NT2/D1 (cell line): ENCODE measurements at regions not wholly inside any gene's neighbourhood (a gene's known extent, or its start where the extent isn't known, plus 50 kb on each side); places are given as distances from the start of the nearest gene placed in this dataset.
A peak's percentile ranks its signal among the peaks of the same experiment; 100 is the strongest.

ENCODE experiments used
- DNase-seq: peaks from one replicate; pipeline ENCODE4 v3.0.0-alpha.2; 2011; ENCODE audit warnings: low read depth, low spot score
- H3K27me3 ChIP-seq: 2 replicates; pipeline ENCODE4 v1.6.0; 2011; ENCODE audit warnings: mild to moderate bottlenecking; ENCODE audit not compliant: insufficient read length, insufficient read depth
- H3K36me3 ChIP-seq: 2 replicates; pipeline ENCODE4 v1.6.1; 2011; ENCODE audit warnings: mild to moderate bottlenecking, low read length, mixed read lengths; ENCODE audit not compliant: insufficient read depth, insufficient read length
- H3K4me1 ChIP-seq: 2 replicates; pipeline ENCODE4 v1.5.1; 2011; ENCODE audit not compliant: insufficient read depth, insufficient read length
- H3K4me3 ChIP-seq: 2 replicates; pipeline ENCODE4 v1.5.1; 2011; ENCODE audit warnings: low read depth; ENCODE audit not compliant: insufficient read length
- H3K9ac ChIP-seq: 2 replicates; pipeline ENCODE4 v1.6.0; 2011; ENCODE audit warnings: low read depth; ENCODE audit not compliant: insufficient read length
- H3K9me3 ChIP-seq: 2 replicates; pipeline ENCODE4 v1.5.1; 2011; ENCODE audit warnings: mild to moderate bottlenecking, low read length; ENCODE audit not compliant: insufficient read depth
- SUZ12 ChIP-seq: IDR thresholded peaks from 2 replicates; pipeline ENCODE4 v1.6.1; 2011; ENCODE audit not compliant: insufficient read length, insufficient read depth; ENCODE audit errors: extremely low read depth
- YY1 ChIP-seq: IDR thresholded peaks from 2 replicates; pipeline ENCODE4 v1.6.1; 2011; ENCODE audit not compliant: insufficient read length, insufficient read depth
- ZNF274 ChIP-seq: IDR thresholded peaks from 2 replicates; pipeline ENCODE4 v1.6.1; 2011; ENCODE audit warnings: mild to moderate bottlenecking, low read depth, low read length

DNA sequence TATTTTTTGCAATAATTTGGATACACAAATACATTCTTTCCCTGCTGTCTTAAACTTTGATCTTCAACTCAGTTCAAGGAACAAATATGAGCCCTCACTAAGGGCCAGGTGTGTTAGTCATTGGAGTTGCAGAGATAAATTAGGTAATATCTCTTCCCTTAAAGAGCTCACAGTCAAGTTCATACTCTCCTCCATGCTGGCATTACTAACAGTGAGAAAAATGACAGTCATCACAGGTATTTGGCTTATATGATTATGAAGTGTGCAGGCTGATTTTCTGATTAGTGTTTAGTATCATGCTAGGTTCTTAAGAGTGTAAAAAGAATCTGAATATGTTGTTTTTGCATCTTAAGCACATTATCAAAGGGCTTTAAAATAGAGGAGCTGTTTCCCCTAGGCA lies 594.7 kb downstream of the CCER1 start:
- no peaks in the 10 kb centered on the region for H3K9me3 ChIP-seq
- TF ChIP-seq SUZ12: no peak
- no peak for TF ChIP-seq YY1
- no peak for TF ChIP-seq ZNF274
- no peak for DNase-seq
- no peak overlapping the region for H3K9ac ChIP-seq
- no peaks in the 10 kb centered on the region for H3K4me1 ChIP-seq
- H3K27me3 ChIP-seq: no peaks in the 10 kb centered on the region
- H3K36me3 ChIP-seq: no peaks in the 10 kb centered on the region
- H3K4me3 ChIP-seq: no peak overlapping the region

DNA sequence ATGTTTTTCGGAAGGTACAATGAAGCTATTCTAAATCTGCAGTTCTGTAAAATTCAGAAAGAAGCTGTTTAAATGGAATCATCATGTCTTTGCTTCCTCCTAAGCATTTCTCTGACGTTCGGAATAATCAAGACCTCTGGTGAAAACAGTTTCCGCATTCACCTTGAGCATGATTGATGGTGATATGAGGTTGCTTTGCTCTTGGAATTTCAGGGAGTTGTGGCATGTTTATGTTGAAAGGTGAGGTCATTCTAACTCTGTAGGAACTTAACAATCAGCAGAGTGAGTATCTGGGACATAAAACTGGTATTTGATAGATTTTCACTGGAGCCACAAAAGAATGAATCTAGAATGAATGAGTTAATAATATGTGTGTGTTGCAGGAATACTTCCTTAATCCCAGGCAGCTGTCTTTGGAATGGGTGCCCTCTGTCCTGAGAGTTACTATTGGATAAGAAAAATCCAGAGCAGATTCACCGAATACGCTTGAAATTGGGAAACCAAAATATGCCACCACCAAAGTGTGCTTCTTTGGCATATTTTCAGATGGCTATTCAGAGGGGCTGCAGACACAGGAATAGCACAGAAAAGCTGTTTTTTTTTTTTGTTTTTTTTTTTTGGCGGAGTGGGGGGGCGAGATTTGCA lies 599.1 kb downstream of the CCER1 start:
- Histone ChIP-seq H3K36me3 (no peaks in the 10 kb centered on the region), H3K9ac (no peak overlapping the region), H3K9me3 (no peaks in the 10 kb centered on the region), H3K27me3 (no peaks in the 10 kb centered on the region), H3K4me1 (no peaks in the 10 kb centered on the region), H3K4me3 (no peak overlapping the region)
- TF ChIP-seq SUZ12 (no peak), ZNF274 (no peak), YY1 (no peak)
- DNase-seq: no peak

- TF ChIP-seq YY1 (no peak), SUZ12 (no peak)
- H3K4me3 ChIP-seq: no peak overlapping the region
- no peak for DNase-seq
- no peaks in the 10 kb centered on the region for H3K36me3 ChIP-seq
- no peaks in the 10 kb centered on the region for H3K4me1 ChIP-seq
- H3K27me3 ChIP-seq: no peaks in the 10 kb centered on the region
- no peak overlapping the region for H3K9ac ChIP-seq
- no peaks in the 10 kb centered on the region for H3K9me3 ChIP-seq
These were observed 611.0 kb downstream of the CCER1 start for GRCh38 chr12:90343966-90344365.

DNA sequence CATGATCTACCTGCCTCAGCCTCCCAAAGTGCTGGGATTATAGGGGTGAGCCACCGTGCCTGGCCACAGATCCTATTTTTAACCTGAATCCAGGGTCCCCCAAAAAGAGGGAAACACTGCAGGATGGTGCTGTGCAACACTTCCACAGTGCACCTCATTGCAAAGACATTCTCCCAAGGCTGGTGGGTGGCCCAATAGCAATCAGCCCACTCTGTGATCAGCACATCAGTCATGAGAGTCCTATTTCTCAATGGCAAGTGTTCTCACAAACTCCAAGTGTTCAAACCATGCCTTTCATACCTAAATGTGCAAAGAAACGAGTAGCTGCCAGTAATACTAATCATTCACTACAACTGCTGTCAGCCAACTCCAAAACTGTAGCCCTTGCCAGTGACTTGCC lies 612.9 kb downstream of the CCER1 start:
- Histone ChIP-seq H3K36me3 (no peaks in the 10 kb centered on the region), H3K9me3 (no peaks in the 10 kb centered on the region), H3K4me3 (no peak overlapping the region), H3K4me1 (no peaks in the 10 kb centered on the region), H3K9ac (no peak overlapping the region), H3K27me3 (no peaks in the 10 kb centered on the region)
- TF ChIP-seq SUZ12 (no peak), ZNF274 (no peak), YY1 (no peak)
- DNase-seq: no peak

DNA sequence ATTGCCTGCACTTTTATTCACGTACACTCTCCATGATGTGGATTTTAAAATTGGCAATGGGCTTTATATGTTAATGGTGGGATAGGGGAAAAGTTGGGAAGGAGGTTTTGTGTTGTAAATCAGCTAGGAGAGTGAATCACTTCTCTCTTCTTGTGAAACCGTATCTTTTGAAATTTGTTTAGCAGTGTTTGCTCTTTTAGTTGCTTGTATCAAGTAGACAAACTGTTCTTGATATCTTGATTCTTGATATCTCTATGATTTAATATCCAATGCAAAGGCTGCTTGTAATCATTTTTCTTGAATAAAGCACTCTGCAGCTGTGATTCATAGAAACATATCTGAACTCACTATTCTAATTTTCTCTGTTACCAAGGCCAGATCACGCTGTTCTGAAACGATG lies 615.1 kb downstream of the CCER1 start:
- no peaks in the 10 kb centered on the region for H3K4me1 ChIP-seq
- TF ChIP-seq YY1: no peak
- TF ChIP-seq ZNF274: no peak
- no peak for TF ChIP-seq SUZ12
- no peak overlapping the region for H3K9ac ChIP-seq
- H3K36me3 ChIP-seq: no peaks in the 10 kb centered on the region
- H3K27me3 ChIP-seq: peaks cover 7% of the 10 kb centered on the region
- no peaks in the 10 kb centered on the region for H3K9me3 ChIP-seq
- DNase-seq: no peak
- H3K4me3 ChIP-seq: no peak overlapping the region

GRCh38 chr12:90338365-90338764 lies 616.6 kb downstream of the CCER1 start:
- peak; percentile 8 for DNase-seq
- TF ChIP-seq YY1 (no peak), SUZ12 (no peak), ZNF274 (no peak)
- Histone ChIP-seq H3K4me3 (no peak overlapping the region), H3K27me3 (peaks cover 7% of the 10 kb centered on the region), H3K36me3 (no peaks in the 10 kb centered on the region), H3K4me1 (no peaks in the 10 kb centered on the region), H3K9me3 (no peaks in the 10 kb centered on the region), H3K9ac (no peak overlapping the region)

DNA sequence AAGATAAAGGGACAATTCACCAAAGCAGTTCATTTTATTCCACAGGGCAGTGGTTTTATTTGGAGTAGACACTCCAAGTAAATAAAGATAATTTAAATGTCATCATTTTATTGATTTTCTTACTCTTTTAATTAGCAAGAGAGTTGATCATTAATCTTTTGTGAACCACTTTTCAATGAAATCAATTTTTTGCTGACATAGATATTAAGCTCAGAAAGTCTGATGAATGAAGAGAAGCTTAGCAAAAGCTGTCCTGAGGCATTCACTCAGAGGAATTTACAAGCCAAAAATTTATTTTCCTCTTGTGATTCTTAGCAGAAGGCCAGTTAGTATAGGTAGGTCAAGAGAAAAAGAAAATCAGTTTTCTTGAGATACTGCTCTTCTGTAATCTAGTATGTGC lies 618.0 kb downstream of the CCER1 start:
- Histone ChIP-seq H3K9ac (no peak overlapping the region), H3K9me3 (no peaks in the 10 kb centered on the region), H3K4me3 (no peak overlapping the region), H3K27me3 (peaks cover 7% of the 10 kb centered on the region), H3K4me1 (no peaks in the 10 kb centered on the region), H3K36me3 (no peaks in the 10 kb centered on the region)
- DNase-seq: no peak
- TF ChIP-seq SUZ12: no peak
- TF ChIP-seq ZNF274: no peak
- TF ChIP-seq YY1: no peak

- no peak for DNase-seq
- Histone ChIP-seq H3K4me3 (no peak overlapping the region), H3K4me1 (no peaks in the 10 kb centered on the region), H3K36me3 (no peaks in the 10 kb centered on the region), H3K9ac (no peak overlapping the region), H3K9me3 (no peaks in the 10 kb centered on the region), H3K27me3 (peaks cover 7% of the 10 kb centered on the region)
- TF ChIP-seq ZNF274 (no peak), SUZ12 (no peak), YY1 (no peak)
These were observed 619.4 kb downstream of the CCER1 start for GRCh38 chr12:90335566-90335965.
